Endodermal cell (in vitro differentiated cells): ENCODE measurements at regions not wholly inside any gene's neighbourhood (a gene's known extent, or its start where the extent isn't known, plus 50 kb on each side); places are given as distances from the start of the nearest gene placed in this dataset.

Experiments used
- DNase-seq: peaks from one replicate; pipeline ENCODE4 v3.0.0-alpha.2; 2017
- H3K27ac ChIP-seq: 2 replicates; pipeline ENCODE4 v1.5.1; 2013; ENCODE audit warnings: mild to moderate bottlenecking, low read depth, low read length, moderate library complexity
- H3K27me3 ChIP-seq: 2 replicates; pipeline ENCODE4 v1.6.1; 2013; ENCODE audit warnings: mild to moderate bottlenecking, low read length, moderate library complexity; ENCODE audit not compliant: insufficient read depth, control insufficient read depth, poor library complexity, severe bottlenecking
- H3K36me3 ChIP-seq: 2 replicates; pipeline ENCODE4 v1.7.0; 2013; ENCODE audit warnings: mild to moderate bottlenecking, low read length, moderate library complexity; ENCODE audit not compliant: control insufficient read depth, insufficient read depth
- H3K4me1 ChIP-seq: one replicate; pipeline ENCODE4 v1.7.0; 2013; ENCODE audit warnings: low read length; ENCODE audit not compliant: control insufficient read depth, insufficient read depth
- H3K4me3 ChIP-seq: 2 replicates; pipeline ENCODE4 v1.5.1; 2013; ENCODE audit warnings: mild to moderate bottlenecking, low read length, moderate library complexity
- H3K9ac ChIP-seq: 2 replicates; pipeline ENCODE4 v1.6.1; 2013; ENCODE audit warnings: mild to moderate bottlenecking, low read length, moderate library complexity; ENCODE audit not compliant: poor library complexity, severe bottlenecking; ENCODE audit errors: extremely low read depth
- H3K9me3 ChIP-seq: 2 replicates; pipeline ENCODE4 v1.6.1; 2013; ENCODE audit warnings: mild to moderate bottlenecking, low read length, moderate library complexity; ENCODE audit not compliant: control insufficient read depth
- H3K27ac Mint-ChIP-seq: 2 replicates; pipeline ENCODE4 v1.8.0; 2020; ENCODE audit warnings: mixed read lengths
- H3K27me3 Mint-ChIP-seq: 2 replicates; pipeline ENCODE4 v1.8.0; 2021; ENCODE audit warnings: mild to moderate bottlenecking, mixed read lengths; ENCODE audit not compliant: insufficient read depth
- H3K36me3 Mint-ChIP-seq: 2 replicates; pipeline ENCODE4 v1.8.0; 2020; ENCODE audit warnings: low read depth, mixed read lengths
- H3K4me1 Mint-ChIP-seq: 2 replicates; pipeline ENCODE4 v1.8.0; 2020; ENCODE audit warnings: mixed read lengths
- H3K4me3 Mint-ChIP-seq: 2 replicates; pipeline ENCODE4 v1.8.0; 2020; ENCODE audit warnings: mild to moderate bottlenecking, moderate library complexity, mixed read lengths
- H3K9me3 Mint-ChIP-seq: 2 replicates; pipeline ENCODE4 v1.8.0; 2020; ENCODE audit warnings: mild to moderate bottlenecking, mixed read lengths
- WGBS, 2 experiments: methylation state at CpG; one replicate each; pipeline versions ENCODE4 v1.1.5 to v1.1.7; 2013; ENCODE audit warnings: missing lambda C conversion rate in 2 of 2, mixed read lengths in 1 of 2; ENCODE audit not compliant: insufficient coverage in 1 of 2, insufficient read length in 1 of 2; 5-methylcytosine and 5-hydroxymethylcytosine counted together
- TF ChIP-seq, protein P1 (sequence below): fragments of 200-600 bp; sonication (generic); conservative IDR thresholded peaks from 2 replicates; pipeline ENCODE4 v1.5.0; 2021; ENCODE audit warnings: antibody characterized with exemption, mild to moderate bottlenecking

- Histone ChIP-seq H3K4me3 (no peak overlapping the region), H3K27ac (no peak overlapping the region), H3K27me3 (no peaks in the 10 kb centered on the region), H3K36me3 (no peaks in the 10 kb centered on the region), H3K9ac (no peak overlapping the region), H3K9me3 (no peaks in the 10 kb centered on the region), H3K4me1 (no peaks in the 10 kb centered on the region)
- TF ChIP-seq, protein P1, sequence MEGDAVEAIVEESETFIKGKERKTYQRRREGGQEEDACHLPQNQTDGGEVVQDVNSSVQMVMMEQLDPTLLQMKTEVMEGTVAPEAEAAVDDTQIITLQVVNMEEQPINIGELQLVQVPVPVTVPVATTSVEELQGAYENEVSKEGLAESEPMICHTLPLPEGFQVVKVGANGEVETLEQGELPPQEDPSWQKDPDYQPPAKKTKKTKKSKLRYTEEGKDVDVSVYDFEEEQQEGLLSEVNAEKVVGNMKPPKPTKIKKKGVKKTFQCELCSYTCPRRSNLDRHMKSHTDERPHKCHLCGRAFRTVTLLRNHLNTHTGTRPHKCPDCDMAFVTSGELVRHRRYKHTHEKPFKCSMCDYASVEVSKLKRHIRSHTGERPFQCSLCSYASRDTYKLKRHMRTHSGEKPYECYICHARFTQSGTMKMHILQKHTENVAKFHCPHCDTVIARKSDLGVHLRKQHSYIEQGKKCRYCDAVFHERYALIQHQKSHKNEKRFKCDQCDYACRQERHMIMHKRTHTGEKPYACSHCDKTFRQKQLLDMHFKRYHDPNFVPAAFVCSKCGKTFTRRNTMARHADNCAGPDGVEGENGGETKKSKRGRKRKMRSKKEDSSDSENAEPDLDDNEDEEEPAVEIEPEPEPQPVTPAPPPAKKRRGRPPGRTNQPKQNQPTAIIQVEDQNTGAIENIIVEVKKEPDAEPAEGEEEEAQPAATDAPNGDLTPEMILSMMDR, result no peak
- Mint-ChIP-seq H3K9me3 (no peaks in the 10 kb centered on the region), H3K27me3 (peaks cover 5% of the 10 kb centered on the region), H3K27ac (no peak overlapping the region), H3K36me3 (no peaks in the 10 kb centered on the region), H3K4me1 (peaks cover 13% of the 10 kb centered on the region), H3K4me3 (no peak overlapping the region)
- 84% methylated on average over 7 of the region's 7 CpGs; no CpG with 5 or more reads in 1 of the 2 experiments for WGBS, 2 experiments
- no peak for DNase-seq
Observed at GRCh38 chr10:4119107-4119506, 334.1 kb upstream of the KLF6 start.

DNA sequence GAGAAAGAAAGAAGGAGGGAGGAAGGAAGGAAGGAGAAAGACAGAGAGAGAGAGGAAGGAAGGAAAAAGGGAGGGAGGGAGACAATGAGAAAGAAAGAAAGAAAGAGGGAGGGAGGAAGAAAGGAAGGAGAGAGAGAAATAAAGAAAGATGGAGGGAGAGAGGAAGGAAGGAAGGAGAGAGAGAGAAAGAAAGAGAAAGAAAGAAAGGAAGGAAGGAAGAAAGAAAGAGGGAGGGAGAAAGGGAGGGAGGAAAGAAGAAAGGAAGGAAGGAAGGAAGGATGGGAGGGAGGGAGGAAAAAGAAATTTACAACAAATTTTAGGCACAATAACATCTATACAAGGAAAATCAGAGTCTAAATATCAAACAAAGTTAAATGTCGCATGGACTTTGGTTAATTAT, 332.6 kb upstream of the KLF6 start:
- H3K36me3 Mint-ChIP-seq, result no peaks in the 10 kb centered on the region
- no peak overlapping the region for H3K27ac Mint-ChIP-seq
- no peak overlapping the region for H3K9ac ChIP-seq
- no peak overlapping the region for H3K4me3 Mint-ChIP-seq
- no peaks in the 10 kb centered on the region for H3K4me1 ChIP-seq
- no peaks in the 10 kb centered on the region for H3K9me3 Mint-ChIP-seq
- no peak overlapping the region for H3K27ac ChIP-seq
- no peaks in the 10 kb centered on the region for H3K27me3 ChIP-seq
- TF ChIP-seq, protein P1, result no peak
- H3K4me3 ChIP-seq, result no peak overlapping the region
- peaks cover 9% of the 10 kb centered on the region for H3K4me1 Mint-ChIP-seq
- no peaks in the 10 kb centered on the region for H3K36me3 ChIP-seq
- 94% methylated on average over 1 of the region's 1 CpG; no CpG with 5 or more reads in 1 of the 2 experiments for WGBS, 2 experiments
- H3K9me3 ChIP-seq, result no peaks in the 10 kb centered on the region
- H3K27me3 Mint-ChIP-seq, result peaks cover 5% of the 10 kb centered on the region
- no peak for DNase-seq

DNA sequence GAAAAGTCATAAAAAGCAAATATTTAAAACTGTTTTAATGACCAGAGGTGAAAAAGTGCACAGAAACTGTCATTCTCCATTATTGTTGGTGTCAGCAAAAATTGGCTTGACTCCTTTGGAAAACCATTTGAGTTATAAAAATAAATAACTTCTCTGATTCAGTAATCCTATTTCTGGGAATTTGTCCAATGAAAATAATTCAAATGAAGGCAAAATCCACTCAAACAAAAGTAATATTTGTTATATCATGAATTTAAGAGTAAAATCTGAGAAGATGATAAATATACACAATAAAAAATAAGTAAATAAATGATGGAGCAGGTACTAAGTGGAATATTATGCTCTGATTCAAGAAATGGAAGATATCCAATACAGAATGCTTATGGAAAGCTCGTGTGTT, 326.6 kb upstream of the KLF6 start:
- H3K9me3 ChIP-seq, result no peaks in the 10 kb centered on the region
- peaks cover 2% of the 10 kb centered on the region for H3K27me3 Mint-ChIP-seq
- WGBS, 2 experiments, result 100% methylated on average over 1 of the region's 1 CpG; no CpG with 5 or more reads in 1 of the 2 experiments

More for the DNA sequence above, 326.6 kb upstream of the KLF6 start:
- Mint-ChIP-seq H3K9me3 (no peaks in the 10 kb centered on the region), H3K4me1 (no peaks in the 10 kb centered on the region), H3K36me3 (no peaks in the 10 kb centered on the region), H3K4me3 (no peak overlapping the region), H3K27ac (no peak overlapping the region)
- Histone ChIP-seq H3K9ac (no peak overlapping the region), H3K36me3 (no peaks in the 10 kb centered on the region), H3K4me3 (no peak overlapping the region), H3K4me1 (no peaks in the 10 kb centered on the region), H3K27me3 (no peaks in the 10 kb centered on the region), H3K27ac (no peak overlapping the region)
- no peak for DNase-seq
- TF ChIP-seq, protein P1, result no peak
